HG03103 (cell line): ENCODE measurements at regions not wholly inside any gene's neighbourhood (a gene's known extent, or its start where the extent isn't known, plus 50 kb on each side); places are given as distances from the start of the nearest gene placed in this dataset.

Experiments used
- ATAC-seq: cut with Tn5 transposase; IDR thresholded peaks from one replicate; pipeline ENCODE4 v1.9.1; 2021; ENCODE audit warnings: low read depth; ENCODE audit not compliant: unreplicated experiment

GRCh38 chr1:90502696-90503095 lies 214.4 kb downstream of the BARHL2 start:
- ATAC-seq: no peak

GRCh38 chr1:90502194-90502593 lies 214.9 kb downstream of the BARHL2 start:
- no peak for ATAC-seq

GRCh38 chr1:90501281-90501680 lies 215.8 kb downstream of the BARHL2 start:
- ATAC-seq: no peak

- ATAC-seq: no peak
These were observed 222.3 kb downstream of the BARHL2 start for GRCh38 chr1:90494748-90495282.

- no peak for ATAC-seq
These were observed 228.7 kb downstream of the BARHL2 start for GRCh38 chr1:90488451-90488850.

GRCh38 chr1:90486996-90487395 lies 230.1 kb downstream of the BARHL2 start:
- no peak for ATAC-seq

GRCh38 chr1:90486134-90486824 lies 230.8 kb downstream of the BARHL2 start:
- ATAC-seq: no peak

- ATAC-seq: no peak
These were observed 236.7 kb downstream of the BARHL2 start for GRCh38 chr1:90480271-90480835.

- no peak for ATAC-seq
These were observed 240.1 kb downstream of the BARHL2 start for GRCh38 chr1:90476994-90477393.

- no peak for ATAC-seq
These were observed 240.7 kb downstream of the BARHL2 start for GRCh38 chr1:90476411-90476810.

GRCh38 chr1:90475631-90476030 lies 241.5 kb downstream of the BARHL2 start:
- ATAC-seq: no peak

- ATAC-seq: no peak
These were observed 242.4 kb downstream of the BARHL2 start for GRCh38 chr1:90474731-90475130.

GRCh38 chr1:90474158-90474557 lies 242.9 kb downstream of the BARHL2 start:
- ATAC-seq: no peak

- no peak for ATAC-seq
These were observed 244.3 kb downstream of the BARHL2 start for GRCh38 chr1:90472775-90473174.

- no peak for ATAC-seq
These were observed 257.5 kb downstream of the BARHL2 start for GRCh38 chr1:90459570-90459969.

- no peak for ATAC-seq
These were observed 259.1 kb downstream of the BARHL2 start for GRCh38 chr1:90457985-90458384.

GRCh38 chr1:90452491-90452890 lies 264.6 kb downstream of the BARHL2 start:
- ATAC-seq: no peak

- no peak for ATAC-seq
These were observed 273.7 kb downstream of the BARHL2 start for GRCh38 chr1:90443354-90443753.

- ATAC-seq: no peak
These were observed 281.8 kb downstream of the BARHL2 start for GRCh38 chr1:90435351-90435750.

GRCh38 chr1:90434460-90434859 lies 282.6 kb downstream of the BARHL2 start:
- ATAC-seq: no peak

- no peak for ATAC-seq
These were observed 300.0 kb downstream of the BARHL2 start for GRCh38 chr1:90417126-90417525.

GRCh38 chr1:90414201-90414600 lies 302.9 kb downstream of the BARHL2 start:
- no peak for ATAC-seq
